Body of pancreas (tissue), 4 donors: ENCODE measurements at regions not wholly inside any gene's neighbourhood (a gene's known extent, or its start where the extent isn't known, plus 50 kb on each side); places are given as distances from the start of the nearest gene placed in this dataset.
"Not testable (repeated sequence)": the region's sequence is repeated elsewhere in the genome, so short reads cannot be mapped to it uniquely, and the experiment has no call there.

Experiments
- ATAC-seq: fragments of 150-250 bp; one replicate; pipeline ENCODE4 v1.9.1; 2016
- DNase-seq, 4 donors: peaks; one replicate each; pipeline ENCODE4 v3.0.0-alpha.2; 2019
- H3K27ac ChIP-seq, 4 donors: fragments of 200-600 bp; sonication (generic); 1 replicate in 3 of 4; 2 replicates in 1 of 4; pipeline versions ENCODE4 v1.5.1 to v1.6.1; 2016 to 2019; ENCODE audit warnings: mild to moderate bottlenecking in 1 of 4, mixed read lengths in 1 of 4, moderate library complexity in 1 of 4
- H3K27me3 ChIP-seq, 2 donors: fragments of 200-600 bp; sonication (generic); one replicate each; pipeline ENCODE4 v1.6.0; 2016; ENCODE audit warnings: mild to moderate bottlenecking in 1 of 2
- H3K36me3 ChIP-seq, 2 donors: fragments of 200-600 bp; sonication (generic); replicated peaks in 1 of 2; 2 replicates each; pipeline ENCODE4 v1.5.1; 2016; ENCODE audit warnings: low read depth in 2 of 2; ENCODE audit not compliant: insufficient read depth in 1 of 2
- H3K4me1 ChIP-seq: fragments of 200-600 bp; sonication (generic); one replicate; pipeline ENCODE4 v1.6.0; 2016
- H3K4me3 ChIP-seq, 2 donors: fragments of 200-600 bp; sonication (generic); 1 replicate in 1 of 2; 2 replicates in 1 of 2; pipeline ENCODE4 v1.5.1; 2016 to 2019
- H3K9me3 ChIP-seq, 3 donors: fragments of 200-600 bp; sonication (generic); 1 replicate in 2 of 3; 2 replicates in 1 of 3; pipeline ENCODE4 v1.5.1; 2016
- CTCF ChIP-seq, 7 experiments: fragments of 450-650 bp in 4 of 7; fragments of 200-600 bp in 3 of 7; sonication (generic) in 3 of 7; IDR thresholded peaks; one replicate each; pipeline ENCODE4 v1.5.1; 2016 to 2019; ENCODE audit warnings: antibody characterized with exemption in 7 of 7
- POLR2A ChIP-seq, 3 donors: fragments of 450-650 bp; IDR thresholded peaks; one replicate each; pipeline ENCODE4 v1.6.1; 2016; ENCODE audit warnings: antibody characterized with exemption in 3 of 3, mild to moderate bottlenecking in 2 of 3
- WGBS, 2 donors: methylation state at CpG; one replicate each; pipeline ENCODE4 v1.1.5; 2017; 5-methylcytosine and 5-hydroxymethylcytosine counted together
- intact Hi-C: fragments of 100-400 bp; cut with DNase I; formaldehyde crosslinking; loops from one replicate; pipeline ENCODE4 v1.15.1; 2023

- H3K4me1 ChIP-seq, ATAC-seq, H3K4me3 ChIP-seq, intact Hi-C loops, H3K9me3 ChIP-seq, H3K27ac ChIP-seq, H3K36me3 ChIP-seq, H3K27me3 ChIP-seq, DNase-seq: not testable (repeated sequence)
- 86 to 89% methylated on average over 6 of the region's 6 CpGs for WGBS, 2 donors
Observed at GRCh38 chr9:95391271-95391670, 73.8 kb upstream of the FANCC start.

GRCh38 chr9:95389373-95389772 is 71.9 kb upstream of the FANCC start:
- no peaks in the 10 kb centered on the region for H3K9me3 ChIP-seq
- no peaks in the 10 kb centered on the region for H3K27me3 ChIP-seq
- intact Hi-C loops = no loop called here
- H3K36me3 ChIP-seq = no peaks in the 10 kb centered on the region
- no peak for ATAC-seq
- 89% methylated on average over 2 of the region's 2 CpGs for WGBS, 2 donors
- H3K27ac ChIP-seq = no peak overlapping the region
- H3K4me1 ChIP-seq = no peaks in the 10 kb centered on the region
- DNase-seq = no peak
- no peak for TF ChIP-seq CTCF (IDR thresholded peaks at IDR 0.05)
- no peak overlapping the region for H3K4me3 ChIP-seq

GRCh38 chr9:95386843-95387242 is 69.3 kb upstream of the FANCC start:
- Histone ChIP-seq H3K9me3 (no peaks in the 10 kb centered on the region), H3K27me3 (no peaks in the 10 kb centered on the region), H3K4me3 (no peak overlapping the region), H3K4me1 (no peaks in the 10 kb centered on the region), H3K27ac (no peak overlapping the region), H3K36me3 (no peaks in the 10 kb centered on the region)
- ATAC-seq = no peak
- 82 to 88% methylated on average over 4 of the region's 4 CpGs for WGBS, 2 donors
- TF ChIP-seq CTCF (IDR thresholded peaks at IDR 0.05) (no peak), POLR2A (IDR thresholded peaks at IDR 0.05) (no peak)
- intact Hi-C loops = no loop called here
- DNase-seq = no peak

- H3K36me3 ChIP-seq = no peaks in the 10 kb centered on the region
- WGBS, 2 donors = 65 to 71% methylated on average over 4 of the region's 4 CpGs
- ATAC-seq (no peak), DNase-seq (no peak)
- no peaks in the 10 kb centered on the region for H3K9me3 ChIP-seq
- H3K4me1 ChIP-seq = no peaks in the 10 kb centered on the region
- H3K4me3 ChIP-seq = no peak overlapping the region
- TF ChIP-seq POLR2A (IDR thresholded peaks at IDR 0.05) = no peak
- H3K27ac ChIP-seq = no peak overlapping the region
- H3K27me3 ChIP-seq = no peaks in the 10 kb centered on the region
- intact Hi-C loops = no loop called here
Observed at GRCh38 chr9:95385521-95385920, 68.0 kb upstream of the FANCC start.

- DNase-seq = no peak
- 57 to 68% methylated on average over 1 of the region's 1 CpG for WGBS, 2 donors
- Histone ChIP-seq H3K4me3 (no peak overlapping the region), H3K27me3 (no peaks in the 10 kb centered on the region), H3K9me3 (no peaks in the 10 kb centered on the region), H3K27ac (no peak overlapping the region), H3K4me1 (no peaks in the 10 kb centered on the region), H3K36me3 (no peaks in the 10 kb centered on the region)
- ATAC-seq = no peak
- intact Hi-C loops = no loop called here
- no peak for TF ChIP-seq POLR2A (IDR thresholded peaks at IDR 0.05)
- no peak for TF ChIP-seq CTCF (IDR thresholded peaks at IDR 0.05)
Observed at GRCh38 chr9:95383845-95384244, 66.3 kb upstream of the FANCC start.

GRCh38 chr9:95383185-95383676 is 65.7 kb upstream of the FANCC start:
- Histone ChIP-seq H3K27ac (no peak overlapping the region), H3K27me3 (no peaks in the 10 kb centered on the region), H3K36me3 (no peaks in the 10 kb centered on the region), H3K4me3 (no peak overlapping the region), H3K4me1 (no peaks in the 10 kb centered on the region), H3K9me3 (no peaks in the 10 kb centered on the region)
- TF ChIP-seq POLR2A (IDR thresholded peaks at IDR 0.05) = no peak
- no peak for TF ChIP-seq CTCF (IDR thresholded peaks at IDR 0.05)
- ATAC-seq = peak; percentile 45
- DNase-seq = no peak
- WGBS, 2 donors = 50 to 63% methylated on average over 7 of the region's 7 CpGs
- intact Hi-C loops = no loop called here
